NT2/D1 (cell line): ENCODE measurements at regions not wholly inside any gene's neighbourhood (a gene's known extent, or its start where the extent isn't known, plus 50 kb on each side); places are given as distances from the start of the nearest gene placed in this dataset.

Source experiments
- SUZ12 ChIP-seq: IDR thresholded peaks from 2 replicates; pipeline ENCODE4 v1.6.1; 2011; ENCODE audit not compliant: insufficient read length, insufficient read depth; ENCODE audit errors: extremely low read depth
- YY1 ChIP-seq: IDR thresholded peaks from 2 replicates; pipeline ENCODE4 v1.6.1; 2011; ENCODE audit not compliant: insufficient read length, insufficient read depth
- ZNF274 ChIP-seq: IDR thresholded peaks from 2 replicates; pipeline ENCODE4 v1.6.1; 2011; ENCODE audit warnings: mild to moderate bottlenecking, low read depth, low read length

GRCh38 chr16:85265810-85266209, 153.5 kb upstream of the CIBAR2 start:
- TF ChIP-seq ZNF274, result no peak
- TF ChIP-seq YY1, result no peak
- no peak for TF ChIP-seq SUZ12
